CD4-positive, alpha-beta memory T cell (primary cell): ENCODE measurements at regions not wholly inside any gene's neighbourhood (a gene's known extent, or its start where the extent isn't known, plus 50 kb on each side); places are given as distances from the start of the nearest gene placed in this dataset.

Source experiments
- CTCF ChIA-PET: fragments of 350-600 bp; sonication (Branson Sonifier 250); formaldehyde crosslinking; loops from one replicate; lab custom pipeline; 2021; ENCODE audit warnings: inconsistent platforms; ENCODE audit not compliant: partially characterized antibody; lab: Charles Lee
- POLR2A ChIA-PET: fragments of 350-600 bp; sonication (Branson Sonifier 250); formaldehyde crosslinking; loops from one replicate; lab custom pipeline; 2021; ENCODE audit not compliant: partially characterized antibody; lab: Charles Lee
- DNase-seq, 5 donors: peaks; one replicate each; pipeline versions ENCODE4 v3.0.0 to v3.0.0-alpha.2; 2020 to 2022; ENCODE audit warnings: mixed read lengths in 1 of 5
- H3K27ac ChIP-seq: one replicate; pipeline ENCODE4 v1.7.0; 2013; ENCODE audit warnings: low read depth, low read length
- H3K27me3 ChIP-seq: 2 replicates; pipeline ENCODE4 v1.7.0; 2013; ENCODE audit warnings: mild to moderate bottlenecking, low read length, moderate library complexity; ENCODE audit not compliant: insufficient read depth
- H3K36me3 ChIP-seq: 2 replicates; pipeline ENCODE4 v1.7.0; 2013; ENCODE audit warnings: mild to moderate bottlenecking, low read length, moderate library complexity; ENCODE audit not compliant: insufficient read depth
- H3K4me1 ChIP-seq: 2 replicates; pipeline ENCODE4 v1.7.0; 2013; ENCODE audit warnings: mild to moderate bottlenecking, low read length, moderate library complexity; ENCODE audit not compliant: insufficient read depth
- H3K4me3 ChIP-seq, 2 donors: one replicate each; pipeline ENCODE4 v1.7.0; 2013; ENCODE audit warnings: low read length in 2 of 2, mild to moderate bottlenecking in 1 of 2
- H3K9me3 ChIP-seq, 2 donors: one replicate each; pipeline ENCODE4 v1.7.0; 2013; ENCODE audit warnings: low read length in 2 of 2, control low read depth in 1 of 2; ENCODE audit not compliant: control insufficient read depth in 1 of 2
- H3K27ac Mint-ChIP-seq, 7 donors: one replicate each; pipeline ENCODE4 v1.8.0; 2020 to 2021; ENCODE audit warnings: mixed read lengths in 7 of 7, mild to moderate bottlenecking in 6 of 7, inconsistent platforms in 3 of 7, moderate library complexity in 3 of 7
- H3K27me3 Mint-ChIP-seq, 2 donors: one replicate each; pipeline ENCODE4 v1.8.0; 2020 to 2021; ENCODE audit warnings: mixed read lengths in 2 of 2
- H3K36me3 Mint-ChIP-seq, 2 donors: one replicate each; pipeline ENCODE4 v1.8.0; 2020 to 2021; ENCODE audit warnings: mixed read lengths in 2 of 2, inconsistent platforms in 1 of 2, mild to moderate bottlenecking in 1 of 2
- H3K4me1 Mint-ChIP-seq, 4 donors: one replicate each; pipeline ENCODE4 v1.8.0; 2020 to 2021; ENCODE audit warnings: mixed read lengths in 4 of 4, mild to moderate bottlenecking in 1 of 4
- H3K4me3 Mint-ChIP-seq, 8 donors: one replicate each; pipeline ENCODE4 v1.8.0; 2020 to 2021; ENCODE audit warnings: mixed read lengths in 8 of 8, mild to moderate bottlenecking in 7 of 8, moderate library complexity in 6 of 8, inconsistent platforms in 3 of 8
- H3K9me3 Mint-ChIP-seq, 8 donors: one replicate each; pipeline ENCODE4 v1.8.0; 2020 to 2021; ENCODE audit warnings: mixed read lengths in 8 of 8, mild to moderate bottlenecking in 5 of 8, inconsistent platforms in 3 of 8, moderate library complexity in 1 of 8
- intact Hi-C: fragments of 100-400 bp; cut with micrococcal nuclease; formaldehyde crosslinking; loops from one replicate; pipeline ENCODE4 v1.15.1; 2023

GRCh38 chr15:77808075-77808474, 175.4 kb upstream of the LINGO1 start:
- no peak overlapping the region for H3K4me3 Mint-ChIP-seq
- no peaks in the 10 kb centered on the region for H3K36me3 ChIP-seq
- CTCF ChIA-PET = no interaction called here
- H3K27ac Mint-ChIP-seq = no peak overlapping the region
- H3K4me3 ChIP-seq = no peak overlapping the region
- no peaks in the 10 kb centered on the region for H3K27me3 ChIP-seq
- no peaks in the 10 kb centered on the region for H3K9me3 ChIP-seq
- POLR2A ChIA-PET = no interaction called here
- no peak overlapping the region for H3K27ac ChIP-seq
- DNase-seq = no peak
- no peaks in the 10 kb centered on the region for H3K4me1 Mint-ChIP-seq
- peaks cover 0 to 4% of the 10 kb centered on the region in 2 donors for H3K27me3 Mint-ChIP-seq
- H3K9me3 Mint-ChIP-seq = no peaks in the 10 kb centered on the region
- no peaks in the 10 kb centered on the region for H3K4me1 ChIP-seq
- H3K36me3 Mint-ChIP-seq = no peaks in the 10 kb centered on the region
- intact Hi-C loops = no loop called here

DNA sequence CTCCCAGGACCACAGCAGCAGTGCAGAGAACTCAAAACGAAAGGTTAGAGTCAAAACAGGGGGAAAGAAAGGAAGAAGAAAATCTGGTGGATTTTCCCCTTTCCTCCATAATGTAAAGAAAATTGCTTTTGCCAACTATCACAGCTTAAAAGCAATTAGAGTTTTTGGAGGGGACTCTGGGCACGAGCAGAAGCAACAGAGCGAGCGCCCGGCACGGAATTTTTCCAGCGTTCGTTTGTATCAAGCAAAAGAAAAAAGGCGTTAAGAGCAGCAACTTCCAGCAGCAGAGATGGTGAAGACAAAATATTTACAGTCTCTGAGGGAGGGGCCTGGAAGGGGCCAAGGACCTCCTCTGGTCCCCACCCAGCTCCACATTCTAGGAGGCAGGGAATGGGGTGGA, 174.9 kb upstream of the LINGO1 start:
- intact Hi-C loops = no loop called here
- Histone ChIP-seq H3K4me1 (no peaks in the 10 kb centered on the region), H3K27ac (no peak overlapping the region), H3K9me3 (no peaks in the 10 kb centered on the region), H3K36me3 (no peaks in the 10 kb centered on the region), H3K27me3 (no peaks in the 10 kb centered on the region), H3K4me3 (no peak overlapping the region)
- Mint-ChIP-seq H3K4me1 (no peaks in the 10 kb centered on the region), H3K27me3 (peaks cover 0 to 3% of the 10 kb centered on the region in 2 donors), H3K36me3 (no peaks in the 10 kb centered on the region), H3K27ac (no peak overlapping the region), H3K4me3 (no peak overlapping the region), H3K9me3 (no peaks in the 10 kb centered on the region)
- CTCF ChIA-PET = no interaction called here
- DNase-seq = no peak
- POLR2A ChIA-PET = no interaction called here

DNA sequence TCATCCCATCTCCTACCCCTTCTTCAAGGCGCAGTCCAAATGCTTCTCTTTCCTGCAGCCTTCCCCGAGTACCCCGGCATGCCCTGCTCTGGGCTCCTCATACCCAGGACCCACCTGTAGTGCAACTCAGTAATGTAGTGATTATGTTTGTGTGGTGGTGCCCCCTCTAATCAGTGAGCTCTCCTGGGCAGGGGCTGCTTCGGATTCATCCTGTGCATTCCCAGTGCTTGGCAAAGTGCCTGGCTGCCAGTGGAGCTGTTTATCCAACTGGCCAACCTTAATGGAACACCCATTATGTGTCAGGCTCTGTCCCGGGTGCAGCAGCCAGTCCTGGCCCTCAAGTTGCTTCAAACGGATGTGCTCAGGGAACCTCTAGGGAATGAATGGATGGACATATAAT, 174.4 kb upstream of the LINGO1 start:
- DNase-seq = no peak
- H3K27me3 Mint-ChIP-seq = peaks cover 0 to 3% of the 10 kb centered on the region in 2 donors
- intact Hi-C loops = no loop called here
- no peaks in the 10 kb centered on the region for H3K4me1 Mint-ChIP-seq
- no peaks in the 10 kb centered on the region for H3K36me3 ChIP-seq
- CTCF ChIA-PET = no interaction called here
- H3K9me3 Mint-ChIP-seq = no peaks in the 10 kb centered on the region
- H3K4me3 ChIP-seq = no peak overlapping the region
- no peaks in the 10 kb centered on the region for H3K27me3 ChIP-seq
- H3K9me3 ChIP-seq = no peaks in the 10 kb centered on the region
- no peak overlapping the region for H3K27ac ChIP-seq
- no peaks in the 10 kb centered on the region for H3K36me3 Mint-ChIP-seq
- H3K4me1 ChIP-seq = no peaks in the 10 kb centered on the region
- no peak overlapping the region for H3K4me3 Mint-ChIP-seq
- POLR2A ChIA-PET = no interaction called here
- H3K27ac Mint-ChIP-seq = peak overlapping the region in 1 of 7 donors; percentile 82

- H3K27me3 Mint-ChIP-seq = peaks cover 0 to 1% of the 10 kb centered on the region in 2 donors
- H3K4me1 ChIP-seq = no peaks in the 10 kb centered on the region
- no peak overlapping the region for H3K4me3 Mint-ChIP-seq
- H3K4me1 Mint-ChIP-seq = no peaks in the 10 kb centered on the region
- no peak for DNase-seq
- no peak overlapping the region for H3K27ac Mint-ChIP-seq
- POLR2A ChIA-PET = no interaction called here
- no peak overlapping the region for H3K4me3 ChIP-seq
- no peaks in the 10 kb centered on the region for H3K27me3 ChIP-seq
- no peaks in the 10 kb centered on the region for H3K9me3 ChIP-seq
- no peaks in the 10 kb centered on the region for H3K36me3 Mint-ChIP-seq
- H3K36me3 ChIP-seq = no peaks in the 10 kb centered on the region
- CTCF ChIA-PET = no interaction called here
- intact Hi-C loops = no loop called here
- H3K27ac ChIP-seq = no peak overlapping the region
- H3K9me3 Mint-ChIP-seq = no peaks in the 10 kb centered on the region
These were observed 171.5 kb upstream of the LINGO1 start for GRCh38 chr15:77804210-77804609.

DNA sequence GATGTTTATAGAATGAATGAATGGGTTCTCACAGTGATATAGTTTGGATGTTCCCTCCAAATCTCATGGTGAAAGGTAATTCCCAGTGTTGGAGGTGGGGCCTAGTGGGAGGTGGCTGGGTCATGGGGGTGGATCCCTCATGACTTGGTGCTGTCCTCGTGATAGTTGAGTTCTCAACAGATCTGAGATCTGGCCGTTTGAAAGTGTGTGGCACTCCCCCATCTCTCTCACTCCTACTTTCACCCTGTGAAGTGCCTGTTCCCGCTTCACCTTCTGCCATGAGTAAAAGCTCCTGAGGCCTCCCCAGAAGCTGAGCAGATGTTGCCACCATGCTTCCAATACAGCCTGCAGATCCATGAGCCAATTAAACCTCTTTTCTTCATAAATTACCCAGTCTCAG, 170.8 kb upstream of the LINGO1 start:
- H3K9me3 Mint-ChIP-seq = no peaks in the 10 kb centered on the region
- H3K27me3 ChIP-seq = no peaks in the 10 kb centered on the region
- no peaks in the 10 kb centered on the region for H3K4me1 Mint-ChIP-seq
- no peak for DNase-seq
- intact Hi-C loops = no loop called here
- no peak overlapping the region for H3K27ac ChIP-seq
- H3K4me3 ChIP-seq = no peak overlapping the region
- H3K4me3 Mint-ChIP-seq = no peak overlapping the region
- H3K36me3 Mint-ChIP-seq = no peaks in the 10 kb centered on the region
- no peak overlapping the region for H3K27ac Mint-ChIP-seq
- ChIA-PET POLR2A (no interaction called here), CTCF (no interaction called here)
- H3K27me3 Mint-ChIP-seq = peaks cover 0 to 1% of the 10 kb centered on the region in 2 donors
- no peaks in the 10 kb centered on the region for H3K9me3 ChIP-seq
- no peaks in the 10 kb centered on the region for H3K4me1 ChIP-seq
- H3K36me3 ChIP-seq = no peaks in the 10 kb centered on the region

GRCh38 chr15:77800305-77800704, 167.6 kb upstream of the LINGO1 start:
- no peaks in the 10 kb centered on the region for H3K9me3 Mint-ChIP-seq
- POLR2A ChIA-PET = no interaction called here
- no peak overlapping the region for H3K27ac Mint-ChIP-seq
- CTCF ChIA-PET = no interaction called here
- peaks cover 1 to 2% of the 10 kb centered on the region in 2 donors for H3K27me3 Mint-ChIP-seq
- intact Hi-C loops = no loop called here
- peaks cover 0 to 6% (median 3%) of the 10 kb centered on the region in 4 donors for H3K4me1 Mint-ChIP-seq
- Histone ChIP-seq H3K27me3 (no peaks in the 10 kb centered on the region), H3K36me3 (no peaks in the 10 kb centered on the region), H3K9me3 (no peaks in the 10 kb centered on the region), H3K27ac (no peak overlapping the region), H3K4me3 (no peak overlapping the region), H3K4me1 (no peaks in the 10 kb centered on the region)
- H3K36me3 Mint-ChIP-seq = no peaks in the 10 kb centered on the region
- no peak overlapping the region for H3K4me3 Mint-ChIP-seq
- DNase-seq = no peak

DNA sequence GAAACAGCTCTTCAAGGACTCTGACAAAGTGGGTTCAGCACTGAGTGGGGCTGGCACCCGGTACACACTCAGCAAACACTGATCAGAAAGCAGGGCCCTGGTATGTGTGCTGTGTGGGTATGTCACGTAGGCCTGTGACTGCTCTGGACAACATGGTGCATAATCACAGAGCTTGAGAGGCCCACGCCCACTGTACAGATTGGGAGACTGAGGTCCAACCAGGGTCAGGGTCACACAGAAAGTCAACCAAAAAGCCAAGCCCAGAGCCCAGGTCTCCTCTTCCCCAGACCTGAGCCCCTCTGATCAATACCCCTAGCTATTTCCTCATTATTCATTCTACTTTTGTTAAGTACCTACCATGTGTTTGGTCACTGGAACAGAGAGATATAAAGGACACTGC, 166.1 kb upstream of the LINGO1 start:
- Mint-ChIP-seq H3K4me1 (peaks cover 0 to 6% (median 3%) of the 10 kb centered on the region in 4 donors), H3K4me3 (no peak overlapping the region), H3K27ac (no peak overlapping the region), H3K36me3 (no peaks in the 10 kb centered on the region), H3K27me3 (peaks cover 2 to 4% of the 10 kb centered on the region in 2 donors), H3K9me3 (no peaks in the 10 kb centered on the region)
- no peak overlapping the region for H3K4me3 ChIP-seq
- H3K9me3 ChIP-seq = no peaks in the 10 kb centered on the region
- intact Hi-C loops = no loop called here
- peak in 1 of 5 donors; percentile 0 for DNase-seq
- H3K36me3 ChIP-seq = no peaks in the 10 kb centered on the region
- ChIA-PET POLR2A (no interaction called here), CTCF (no interaction called here)
- H3K27me3 ChIP-seq = no peaks in the 10 kb centered on the region
- H3K4me1 ChIP-seq = no peaks in the 10 kb centered on the region
- no peak overlapping the region for H3K27ac ChIP-seq
